ENCODE measurements at regions not wholly inside any gene's neighbourhood (a gene's known extent, or its start where the extent isn't known, plus 50 kb on each side); places are given as distances from the start of the nearest gene placed in this dataset.

GRCh38 chr14:100435459-100435858, 112.3 kb downstream of the SLC25A47 start:
- TF ChIP-seq CTCF (IDR thresholded peaks at IDR 0.05) (no peak), POLR2A (IDR thresholded peaks at IDR 0.05) (no peak)

Measured in uterus (tissue), 2 donors.